Endothelial cell of umbilical vein (primary cell): ENCODE measurements at regions not wholly inside any gene's neighbourhood (a gene's known extent, or its start where the extent isn't known, plus 50 kb on each side); places are given as distances from the start of the nearest gene placed in this dataset.

Source experiments
- EZH2 ChIP-seq: IDR thresholded peaks from 2 replicates; pipeline ENCODE4 v1.6.1; 2012; ENCODE audit warnings: borderline replicate concordance, low read depth, mild to moderate bottlenecking, moderate library complexity, low read length, inconsistent platforms; ENCODE audit not compliant: severe bottlenecking
- POLR2A ChIP-seq: IDR thresholded peaks from 2 replicates; pipeline ENCODE4 v1.6.1; 2012; ENCODE audit warnings: low read depth, mild to moderate bottlenecking, control low read depth, low read length
- POLR2AphosphoS5 ChIP-seq: IDR thresholded peaks from 2 replicates; pipeline ENCODE4 v1.6.1; 2012; ENCODE audit warnings: low read depth, mild to moderate bottlenecking, control low read depth, low read length, moderate library complexity; ENCODE audit not compliant: insufficient read depth
- TF ChIP-seq, protein P1 (sequence below), 2 donors: IDR thresholded peaks; 1 replicate in 1 of 2; 2 replicates in 1 of 2; pipeline ENCODE4 v1.5.1; 2011; ENCODE audit warnings: low read length in 2 of 2, mild to moderate bottlenecking in 2 of 2, moderate library complexity in 2 of 2, control low read depth in 1 of 2, inconsistent platforms in 1 of 2, low read depth in 1 of 2; ENCODE audit not compliant: insufficient read depth in 1 of 2; ENCODE audit errors: extremely low read depth in 1 of 2

DNA sequence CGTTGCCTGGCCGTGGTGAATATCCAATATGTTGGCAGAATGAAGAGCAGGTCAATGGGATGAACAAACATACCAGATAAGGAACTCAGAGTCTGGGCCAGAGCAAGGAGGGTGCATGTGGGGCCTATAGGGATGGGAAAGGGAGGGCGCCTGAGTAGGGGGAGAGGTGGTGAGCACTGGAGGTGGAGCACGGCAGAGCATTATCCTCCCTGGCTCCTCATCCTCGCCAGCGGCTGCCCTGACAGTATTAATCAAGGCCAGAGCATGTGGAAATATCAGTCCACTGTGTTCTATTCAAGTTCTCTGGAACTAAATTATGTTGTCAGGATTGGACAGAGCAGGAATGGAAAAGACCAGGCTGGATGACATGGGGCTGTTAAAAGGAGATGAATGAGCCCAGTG, 254.8 kb upstream of the ZMIZ1 start:
- TF ChIP-seq POLR2AphosphoS5: no peak
- TF ChIP-seq POLR2A: no peak
- TF ChIP-seq, protein P1, sequence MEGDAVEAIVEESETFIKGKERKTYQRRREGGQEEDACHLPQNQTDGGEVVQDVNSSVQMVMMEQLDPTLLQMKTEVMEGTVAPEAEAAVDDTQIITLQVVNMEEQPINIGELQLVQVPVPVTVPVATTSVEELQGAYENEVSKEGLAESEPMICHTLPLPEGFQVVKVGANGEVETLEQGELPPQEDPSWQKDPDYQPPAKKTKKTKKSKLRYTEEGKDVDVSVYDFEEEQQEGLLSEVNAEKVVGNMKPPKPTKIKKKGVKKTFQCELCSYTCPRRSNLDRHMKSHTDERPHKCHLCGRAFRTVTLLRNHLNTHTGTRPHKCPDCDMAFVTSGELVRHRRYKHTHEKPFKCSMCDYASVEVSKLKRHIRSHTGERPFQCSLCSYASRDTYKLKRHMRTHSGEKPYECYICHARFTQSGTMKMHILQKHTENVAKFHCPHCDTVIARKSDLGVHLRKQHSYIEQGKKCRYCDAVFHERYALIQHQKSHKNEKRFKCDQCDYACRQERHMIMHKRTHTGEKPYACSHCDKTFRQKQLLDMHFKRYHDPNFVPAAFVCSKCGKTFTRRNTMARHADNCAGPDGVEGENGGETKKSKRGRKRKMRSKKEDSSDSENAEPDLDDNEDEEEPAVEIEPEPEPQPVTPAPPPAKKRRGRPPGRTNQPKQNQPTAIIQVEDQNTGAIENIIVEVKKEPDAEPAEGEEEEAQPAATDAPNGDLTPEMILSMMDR (IDR thresholded peaks at IDR 0.05; ENCODE audit: extremely low read depth in 1 of 2, insufficient read depth in 1 of 2, low read depth in 1 of 2, low read length in 2 of 2): no peak
- TF ChIP-seq EZH2: no peak
